Fibroblast of lung (primary cell): ENCODE measurements at regions not wholly inside any gene's neighbourhood (a gene's known extent, or its start where the extent isn't known, plus 50 kb on each side); places are given as distances from the start of the nearest gene placed in this dataset.

Source experiments
- EZH2 ChIP-seq: IDR thresholded peaks from 2 replicates; pipeline ENCODE4 v1.5.1; 2012; ENCODE audit warnings: low read length, control low read depth, mild to moderate bottlenecking; ENCODE audit errors: missing control alignments
- TF ChIP-seq, protein P1 (sequence below), 2 donors: IDR thresholded peaks in 1 of 2; conservative IDR thresholded peaks in 1 of 2; 1 replicate in 1 of 2; 2 replicates in 1 of 2; pipeline ENCODE4 v1.5.1; 2011 to 2012; ENCODE audit warnings: low read length in 2 of 2, control low read depth in 1 of 2, inconsistent platforms in 1 of 2, low read depth in 1 of 2, mild to moderate bottlenecking in 1 of 2

DNA sequence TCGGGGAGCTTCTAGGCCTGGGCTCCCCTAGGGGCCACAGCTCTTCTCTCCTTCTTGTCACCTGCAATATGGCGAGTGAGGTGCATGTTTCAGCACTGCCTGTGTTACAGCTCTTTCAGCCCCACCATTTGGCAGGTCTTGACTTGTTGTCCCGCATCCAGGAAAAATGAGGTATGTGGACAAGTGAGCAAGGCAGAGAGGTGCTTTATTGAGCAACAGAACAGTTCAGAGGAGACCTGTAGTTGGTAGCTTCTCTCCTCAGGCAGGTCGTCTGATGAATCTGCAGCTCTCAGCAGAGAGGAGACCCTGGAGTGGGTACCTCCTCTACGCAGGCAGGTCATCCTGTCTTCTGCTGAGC is 208.2 kb upstream of the USP25 start:
- no peak for TF ChIP-seq EZH2
- TF ChIP-seq, protein P1, sequence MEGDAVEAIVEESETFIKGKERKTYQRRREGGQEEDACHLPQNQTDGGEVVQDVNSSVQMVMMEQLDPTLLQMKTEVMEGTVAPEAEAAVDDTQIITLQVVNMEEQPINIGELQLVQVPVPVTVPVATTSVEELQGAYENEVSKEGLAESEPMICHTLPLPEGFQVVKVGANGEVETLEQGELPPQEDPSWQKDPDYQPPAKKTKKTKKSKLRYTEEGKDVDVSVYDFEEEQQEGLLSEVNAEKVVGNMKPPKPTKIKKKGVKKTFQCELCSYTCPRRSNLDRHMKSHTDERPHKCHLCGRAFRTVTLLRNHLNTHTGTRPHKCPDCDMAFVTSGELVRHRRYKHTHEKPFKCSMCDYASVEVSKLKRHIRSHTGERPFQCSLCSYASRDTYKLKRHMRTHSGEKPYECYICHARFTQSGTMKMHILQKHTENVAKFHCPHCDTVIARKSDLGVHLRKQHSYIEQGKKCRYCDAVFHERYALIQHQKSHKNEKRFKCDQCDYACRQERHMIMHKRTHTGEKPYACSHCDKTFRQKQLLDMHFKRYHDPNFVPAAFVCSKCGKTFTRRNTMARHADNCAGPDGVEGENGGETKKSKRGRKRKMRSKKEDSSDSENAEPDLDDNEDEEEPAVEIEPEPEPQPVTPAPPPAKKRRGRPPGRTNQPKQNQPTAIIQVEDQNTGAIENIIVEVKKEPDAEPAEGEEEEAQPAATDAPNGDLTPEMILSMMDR (conservative IDR thresholded peaks at IDR 0.05 in 1 of 2, IDR thresholded peaks at IDR 0.05 in 1 of 2; ENCODE audit: low read depth in 1 of 2, low read length in 2 of 2): no peak
